Vagina (tissue), 2 donors: ENCODE measurements at regions not wholly inside any gene's neighbourhood (a gene's known extent, or its start where the extent isn't known, plus 50 kb on each side); places are given as distances from the start of the nearest gene placed in this dataset.

Source experiments
- DNase-seq, 2 donors: peaks; one replicate each; pipeline ENCODE4 v3.0.0-alpha.2; 2017; ENCODE audit errors: extremely low spot score in 2 of 2
- H3K27ac ChIP-seq: fragments of 200-600 bp; sonication (generic); one replicate; pipeline ENCODE4 v1.5.1; 2019
- H3K27me3 ChIP-seq: fragments of 200-600 bp; sonication (generic); one replicate; pipeline ENCODE4 v1.5.1; 2019
- H3K36me3 ChIP-seq, 2 donors: fragments of 200-600 bp; sonication (generic); one replicate each; pipeline ENCODE4 v1.5.1; 2017 to 2019
- H3K4me1 ChIP-seq: fragments of 200-600 bp; sonication (generic); one replicate; pipeline ENCODE4 v1.5.1; 2019
- H3K4me3 ChIP-seq, 2 donors: fragments of 200-600 bp; sonication (generic); 1 replicate in 1 of 2; 2 replicates in 1 of 2; pipeline ENCODE4 v1.5.1; 2016 to 2019
- H3K9me3 ChIP-seq: fragments of 200-600 bp; sonication (generic); one replicate; pipeline ENCODE4 v1.5.1; 2019
- CTCF ChIP-seq, 3 experiments: fragments of 450-650 bp in 2 of 3; fragments of 200-600 bp in 1 of 3; sonication (generic) in 1 of 3; IDR thresholded peaks; one replicate each; pipeline ENCODE4 v1.5.1; 2017 to 2019; ENCODE audit warnings: antibody characterized with exemption in 3 of 3, mild to moderate bottlenecking in 2 of 3, moderate library complexity in 2 of 3
- POLR2A ChIP-seq, 2 donors: fragments of 450-650 bp; IDR thresholded peaks; one replicate each; pipeline ENCODE4 v1.6.1; 2017; ENCODE audit warnings: antibody characterized with exemption in 2 of 2, mild to moderate bottlenecking in 2 of 2, moderate library complexity in 2 of 2
- POLR2AphosphoS5 ChIP-seq, 2 donors: sonication (generic); formaldehyde crosslinking; IDR thresholded peaks; one replicate each; pipeline ENCODE4 v1.9.0; 2017; ENCODE audit warnings: antibody characterized with exemption in 2 of 2, mild to moderate bottlenecking in 2 of 2, low read depth in 1 of 2; ENCODE audit not compliant: insufficient read depth in 1 of 2
- intact Hi-C: fragments of 100-400 bp; cut with DNase I; formaldehyde crosslinking; loops from one replicate; pipeline ENCODE4 v1.15.1; 2023

GRCh38 chr4:161008527-161008926 is 1155.3 kb downstream of the FSTL5 start:
- no peaks in the 10 kb centered on the region for H3K27me3 ChIP-seq
- H3K4me1 ChIP-seq, result no peaks in the 10 kb centered on the region
- no peaks in the 10 kb centered on the region for H3K9me3 ChIP-seq
- no peak for DNase-seq
- H3K36me3 ChIP-seq, result no peaks in the 10 kb centered on the region
- intact Hi-C loops, result loop anchor here (5.0 kb wide), 1 partner anchor 1576 kb away; no protein-coding TSS in a partner anchor
- H3K27ac ChIP-seq, result no peak overlapping the region
- H3K4me3 ChIP-seq, result no peak overlapping the region
- TF ChIP-seq POLR2A (IDR thresholded peaks at IDR 0.05) (no peak), CTCF (IDR thresholded peaks at IDR 0.05) (no peak), POLR2AphosphoS5 (IDR thresholded peaks at IDR 0.05; ENCODE audit: insufficient read depth in 1 of 2, low read depth in 1 of 2) (no peak)

- intact Hi-C loops, result no loop called here
- TF ChIP-seq POLR2A (IDR thresholded peaks at IDR 0.05) (no peak), CTCF (IDR thresholded peaks at IDR 0.05) (no peak), POLR2AphosphoS5 (IDR thresholded peaks at IDR 0.05; ENCODE audit: insufficient read depth in 1 of 2, low read depth in 1 of 2) (no peak)
- no peaks in the 10 kb centered on the region for H3K36me3 ChIP-seq
- H3K27ac ChIP-seq, result no peak overlapping the region
- no peak overlapping the region for H3K4me3 ChIP-seq
- H3K27me3 ChIP-seq, result no peaks in the 10 kb centered on the region
- no peaks in the 10 kb centered on the region for H3K9me3 ChIP-seq
- no peak for DNase-seq
- no peaks in the 10 kb centered on the region for H3K4me1 ChIP-seq
These were observed 1153.6 kb downstream of the FSTL5 start for GRCh38 chr4:161010227-161010626.
